GM18507 (cell line): ENCODE measurements at regions not wholly inside any gene's neighbourhood (a gene's known extent, or its start where the extent isn't known, plus 50 kb on each side); places are given as distances from the start of the nearest gene placed in this dataset.

ENCODE experiments used
- DNase-seq: peaks from one replicate; pipeline ENCODE4 v3.0.0; 2011; ENCODE audit warnings: low read depth; ENCODE audit not compliant: insufficient read length; ENCODE audit errors: extremely low spot score
- FAIRE-seq: peaks from 2 replicates; lab custom pipeline; 2011; peaks lifted over from hg19 to GRCh38; lab: Jason Lieb, UNC

DNA sequence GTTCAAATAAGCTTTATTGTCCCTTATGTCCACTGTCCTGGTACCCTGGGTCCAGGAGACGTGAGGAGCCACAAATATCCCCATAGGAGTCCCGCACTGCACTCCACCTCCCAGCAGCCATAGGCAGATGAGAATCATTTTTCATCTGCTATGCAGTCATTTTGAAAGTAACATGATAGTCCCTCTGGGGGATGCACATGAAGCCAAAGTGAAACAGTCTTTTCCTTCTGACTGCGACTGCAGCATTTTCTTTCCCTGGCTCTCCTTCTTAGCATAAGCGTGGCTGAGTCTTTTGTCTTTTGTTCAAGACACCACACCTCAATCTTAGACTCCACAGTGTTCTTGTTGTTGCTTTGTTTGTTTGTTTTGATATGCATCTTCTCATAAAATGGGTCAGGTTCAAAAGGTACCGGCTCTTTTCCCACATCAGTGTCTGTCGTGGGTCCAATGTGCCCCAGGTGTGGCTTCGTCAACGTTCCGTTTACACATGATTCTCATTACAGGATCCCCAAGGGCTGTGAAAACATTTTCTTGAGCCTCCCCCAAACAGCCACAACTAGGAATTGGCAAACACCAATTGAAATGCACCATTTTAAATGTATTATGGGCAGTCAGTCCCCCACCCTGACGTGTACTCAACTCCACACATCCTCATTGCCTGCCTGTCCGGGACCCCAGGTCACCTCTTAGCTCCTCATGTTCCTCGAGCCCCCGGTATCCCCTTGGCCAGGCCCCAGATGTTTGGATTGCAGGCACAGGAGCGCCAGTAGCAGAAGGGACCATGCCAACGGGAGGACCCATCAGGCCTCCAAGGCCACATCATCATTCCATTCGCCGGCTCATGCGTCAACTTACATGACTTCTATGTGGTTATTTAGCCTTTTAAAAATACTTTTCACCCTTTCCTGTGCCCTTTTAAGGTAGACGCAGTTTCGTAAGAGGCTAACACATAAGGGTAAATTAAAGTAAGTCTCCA, 237.8 kb upstream of the DAPK1 start:
- no peak for DNase-seq
- FAIRE-seq = peak; percentile 52

DNA sequence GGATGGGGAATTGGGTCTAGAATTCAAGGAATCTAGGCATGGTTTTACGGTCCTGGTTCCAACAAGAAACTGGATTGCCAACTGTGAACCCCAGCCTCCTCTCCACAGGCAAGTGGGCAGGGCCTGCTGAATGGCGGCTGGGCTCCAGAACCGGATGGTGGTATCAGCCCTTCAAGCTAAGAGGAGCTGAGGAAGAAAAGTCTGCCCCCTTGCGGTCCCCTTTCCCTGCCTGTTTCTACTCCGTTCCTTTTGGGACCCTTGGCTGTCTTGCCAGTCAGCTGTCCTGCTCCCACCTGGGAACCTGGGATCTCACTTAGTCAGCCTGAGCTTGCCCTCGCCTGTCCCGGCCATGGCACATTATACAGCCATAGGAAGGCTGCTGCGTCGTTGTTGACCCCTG, 234.4 kb upstream of the DAPK1 start:
- FAIRE-seq = no peak
- no peak for DNase-seq

DNA sequence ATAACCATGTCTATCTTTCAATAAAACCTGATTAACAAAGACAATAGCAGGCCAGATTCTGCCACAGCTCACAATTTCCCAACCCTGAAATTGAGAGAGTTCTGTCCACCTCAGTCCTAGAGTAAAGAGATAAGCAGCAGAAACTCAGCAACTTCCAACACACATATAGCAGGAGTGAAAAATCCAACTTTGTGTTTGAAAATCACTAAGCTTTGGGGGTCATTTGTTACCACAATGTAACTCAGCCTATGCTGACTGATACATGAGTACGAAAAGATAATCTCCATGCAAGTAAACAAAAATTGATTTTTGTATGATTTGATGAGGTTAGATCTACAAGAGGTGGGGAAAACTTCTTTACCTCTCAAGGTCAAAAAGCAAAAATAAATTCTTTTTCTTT, 231.0 kb upstream of the DAPK1 start:
- no peak for FAIRE-seq

DNA sequence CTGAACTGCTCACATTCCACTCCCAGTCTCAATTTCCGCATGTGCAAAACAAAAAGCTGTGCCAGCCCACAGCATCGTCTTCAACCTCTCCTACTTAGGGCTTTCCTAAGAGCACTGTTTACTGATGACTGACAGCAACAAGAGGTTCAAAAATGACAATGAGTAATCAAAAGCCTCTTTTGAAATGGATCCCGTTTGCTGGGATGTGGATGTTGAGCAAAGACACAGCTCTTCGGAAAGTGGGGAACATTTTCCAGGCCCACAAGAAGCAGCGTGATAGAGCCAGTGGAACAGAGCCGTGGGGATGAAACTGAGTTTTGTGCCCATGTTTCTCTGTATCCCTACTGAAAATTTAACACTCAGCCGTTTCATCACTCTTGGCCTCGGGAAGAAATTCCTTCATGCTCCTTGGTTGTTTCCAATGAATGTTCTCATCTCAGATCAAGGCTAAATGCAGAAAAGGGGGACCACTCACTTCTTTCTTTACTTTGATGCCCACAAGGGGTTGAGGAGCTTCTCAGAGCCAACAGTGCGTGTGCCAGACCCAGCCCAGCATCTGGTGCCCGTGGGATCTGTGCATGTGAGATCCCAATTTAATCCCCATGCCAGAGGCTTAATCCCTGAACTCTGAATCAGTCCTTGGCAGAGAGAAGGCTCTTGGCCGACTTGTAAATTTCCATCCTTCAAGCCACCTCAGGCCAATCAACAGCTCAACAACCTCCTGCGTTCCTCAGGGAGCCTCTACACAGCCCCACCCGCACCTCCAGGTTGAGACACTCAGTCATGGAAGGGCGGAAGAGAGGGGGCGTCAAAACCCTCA, 230.2 kb upstream of the DAPK1 start:
- DNase-seq (no peak), FAIRE-seq (no peak)

More for the DNA sequence above, 231.0 kb upstream of the DAPK1 start:
- no peak for DNase-seq

DNA sequence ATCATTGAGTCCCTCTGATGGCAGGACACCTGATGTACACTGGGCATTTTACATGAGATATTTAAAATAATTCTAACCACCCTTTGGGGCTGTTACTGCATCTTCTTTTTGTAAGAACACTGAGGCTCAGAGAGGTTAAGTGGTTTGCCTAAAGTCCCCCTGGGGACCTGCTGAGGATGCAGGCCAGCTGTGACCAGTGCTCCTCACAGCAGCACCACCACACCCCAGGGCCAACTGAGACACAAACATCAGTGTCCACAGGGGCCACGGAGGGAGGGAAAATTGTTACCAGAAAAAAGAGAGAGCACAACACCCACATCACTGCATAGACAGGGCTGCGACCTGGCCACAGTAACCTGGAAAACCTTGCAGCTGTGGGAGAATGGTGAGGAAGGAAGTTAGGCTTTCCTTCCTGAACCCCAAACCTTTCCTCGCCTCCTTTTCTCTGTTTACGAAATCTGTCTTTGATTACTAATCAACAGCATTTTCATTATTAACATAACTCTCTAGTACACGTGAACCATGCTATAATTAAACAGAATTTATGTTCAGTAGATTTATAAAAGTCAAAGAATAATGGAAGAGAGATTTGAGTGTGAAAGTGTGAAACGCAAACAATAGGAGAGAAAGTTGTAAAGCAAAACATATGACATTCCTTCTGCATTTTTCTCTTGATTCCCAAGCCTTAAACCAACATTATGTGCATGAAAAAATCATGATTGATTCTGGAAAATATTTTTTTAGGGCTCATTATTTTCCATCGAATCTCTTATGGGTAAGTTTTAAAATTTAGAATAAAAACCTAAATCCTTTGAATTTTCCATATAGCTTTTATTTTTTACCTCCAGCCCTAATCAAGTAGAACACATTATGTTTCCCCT, 228.1 kb upstream of the DAPK1 start:
- no peak for FAIRE-seq

DNA sequence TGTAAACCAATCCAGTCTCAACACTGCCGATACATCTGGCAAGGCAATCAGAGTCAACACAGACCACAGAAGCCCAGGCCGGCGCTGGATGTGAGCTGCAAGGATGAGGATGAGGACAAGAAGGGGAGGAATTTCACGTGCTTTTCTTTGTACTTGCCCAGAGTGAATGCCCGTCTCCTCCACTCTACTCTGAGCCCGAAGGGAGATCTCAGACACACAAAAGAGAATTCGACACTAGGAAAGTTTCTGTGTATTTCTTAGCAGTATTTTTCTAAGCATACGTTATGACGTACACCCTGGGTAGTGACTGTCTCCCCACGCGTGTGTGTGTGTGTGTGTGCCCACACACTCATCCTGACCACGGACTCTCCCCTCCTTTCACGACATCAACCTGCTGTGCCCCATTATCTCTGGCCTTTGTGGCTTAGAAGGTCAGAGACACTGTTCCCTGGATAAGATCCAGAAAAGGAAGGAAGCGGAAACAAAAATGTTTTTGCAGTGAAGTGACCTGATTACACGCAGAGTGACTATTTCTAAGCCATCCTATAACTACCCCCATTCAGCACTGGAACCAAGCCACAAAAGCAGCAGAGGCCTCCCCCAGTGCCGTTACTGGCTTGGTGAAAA, 227.3 kb upstream of the DAPK1 start:
- FAIRE-seq (no peak), DNase-seq (no peak)

More for the DNA sequence above, 228.1 kb upstream of the DAPK1 start:
- no peak for DNase-seq

DNA sequence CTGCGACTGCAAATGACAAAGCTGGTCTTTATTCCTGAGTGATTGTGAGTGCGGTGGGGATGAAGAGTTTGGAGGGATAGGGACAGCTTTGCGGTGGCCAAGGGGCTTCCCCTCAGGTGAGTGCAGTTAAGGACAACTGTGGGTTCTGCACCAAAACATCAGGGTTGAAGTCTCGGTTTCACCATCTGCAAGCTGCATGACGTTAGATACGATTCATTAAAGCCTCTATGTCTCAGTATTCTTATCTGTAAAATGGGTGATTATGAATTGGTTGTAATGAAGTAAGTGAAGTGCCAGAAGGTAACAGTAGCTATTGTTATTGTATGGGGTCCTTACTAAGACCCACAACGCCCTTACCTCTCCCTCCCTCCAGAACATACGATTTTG, 226.8 kb upstream of the DAPK1 start:
- FAIRE-seq = no peak
- no peak for DNase-seq

DNA sequence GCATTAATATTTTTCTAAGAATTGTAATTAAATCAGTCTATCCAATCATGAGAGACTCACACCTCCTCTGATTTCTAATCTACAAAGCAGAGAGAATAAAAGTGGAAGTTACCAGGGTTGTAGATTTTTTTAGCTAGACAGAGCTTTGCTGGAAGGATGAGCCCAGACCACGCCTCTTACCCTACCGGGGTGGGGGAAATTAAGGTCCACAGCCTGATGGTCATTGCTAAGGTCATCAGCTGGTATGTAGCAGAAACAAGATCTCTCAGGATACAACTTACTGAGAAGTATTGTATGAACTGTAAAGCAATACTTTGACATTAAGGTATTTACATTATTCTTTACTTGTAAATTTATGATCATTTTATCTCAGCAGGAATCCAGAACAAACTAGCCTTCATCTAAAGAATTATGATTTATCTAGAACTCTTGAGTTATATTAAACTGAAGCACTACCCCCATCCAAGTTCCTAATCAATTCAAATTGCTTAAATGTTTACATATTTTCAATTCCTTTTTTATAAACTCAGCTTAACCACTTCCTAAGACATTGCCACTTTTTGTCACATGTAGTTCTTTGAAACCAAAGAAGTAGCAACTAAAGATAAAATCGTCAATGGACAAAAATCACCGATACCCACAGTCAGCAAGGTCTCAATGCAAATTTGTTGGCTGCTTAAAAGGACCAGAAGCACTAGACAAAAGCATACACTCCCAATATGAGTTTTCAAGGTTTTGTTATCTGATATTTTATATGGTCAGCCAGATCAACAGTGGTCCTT, 225.8 kb upstream of the DAPK1 start:
- no peak for DNase-seq
- FAIRE-seq = peak; percentile 68

DNA sequence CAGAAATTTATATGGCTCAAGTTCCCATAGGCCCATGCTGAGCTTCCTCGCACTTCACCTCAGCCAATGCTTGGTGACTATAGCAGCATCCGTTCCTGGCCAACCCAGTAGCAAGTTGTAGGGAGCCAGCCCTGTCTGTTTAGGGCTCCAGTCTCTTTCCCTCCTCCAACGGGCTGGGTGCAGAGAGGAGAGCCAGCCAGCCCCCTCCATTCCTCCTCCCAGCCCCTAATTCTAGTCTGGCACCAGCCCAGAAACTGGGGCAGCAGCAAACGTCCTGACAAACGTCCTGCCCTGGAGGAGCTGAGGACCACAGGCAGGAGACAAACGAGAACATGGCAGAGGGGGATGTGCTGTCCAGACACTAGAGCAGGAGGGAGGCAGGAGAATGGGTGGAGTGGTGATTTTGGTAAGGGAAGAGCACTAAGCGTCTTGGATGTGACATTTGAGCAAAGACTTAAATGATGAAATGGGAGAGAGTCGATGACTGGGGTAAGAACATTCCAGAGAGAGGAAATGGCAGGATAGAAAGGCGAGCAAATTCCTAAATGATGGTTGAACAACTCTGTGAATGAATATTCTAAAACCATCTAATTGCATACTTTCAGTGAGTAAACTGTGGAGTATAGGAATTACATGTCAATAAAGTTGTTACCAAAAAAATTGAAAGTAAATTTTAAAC, 222.5 kb upstream of the DAPK1 start:
- DNase-seq = no peak
- FAIRE-seq = no peak

DNA sequence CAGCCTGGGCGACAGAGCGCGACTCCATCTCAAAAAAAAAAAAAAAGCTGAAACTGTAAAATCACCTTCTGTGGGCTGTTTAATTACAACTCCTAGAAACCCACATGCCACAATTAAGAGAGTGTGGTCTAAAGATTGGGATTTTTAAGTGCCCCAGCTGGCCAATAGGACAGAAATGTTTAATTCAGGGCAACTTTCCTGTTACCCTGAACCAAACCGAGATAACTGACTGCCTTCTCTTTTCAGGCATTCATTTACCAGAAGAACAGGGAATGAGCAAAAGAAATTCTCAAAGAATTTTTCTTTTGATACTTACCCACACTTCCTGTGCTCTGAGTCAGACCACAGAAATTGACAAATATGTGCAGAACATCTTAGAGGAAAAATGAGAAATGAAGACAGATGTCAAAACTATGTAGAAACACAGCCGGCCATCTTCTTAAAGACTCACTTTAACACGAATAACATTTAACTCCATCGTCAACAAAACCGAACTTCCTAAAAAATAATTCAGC, 221.3 kb upstream of the DAPK1 start:
- DNase-seq (no peak), FAIRE-seq (no peak)

DNA sequence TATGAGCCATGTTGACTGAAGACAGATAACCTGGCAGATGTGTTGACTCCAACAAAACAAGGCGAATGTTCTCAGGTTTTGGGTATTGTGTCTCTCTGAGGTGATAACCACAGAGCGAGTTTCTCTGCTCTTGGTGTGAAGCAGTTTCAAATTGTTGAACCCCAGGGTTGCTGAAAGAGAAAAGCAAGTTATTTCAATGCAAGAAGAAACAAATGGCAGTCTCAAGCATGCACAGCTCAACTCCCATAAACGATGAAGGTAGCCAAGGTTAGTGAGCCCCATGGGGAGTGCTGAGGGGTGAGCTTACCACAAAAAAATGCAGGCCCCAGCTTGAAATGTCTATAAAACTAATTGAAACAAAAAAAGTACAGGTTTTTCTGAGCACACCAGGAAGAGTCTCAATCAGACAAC, 220.8 kb upstream of the DAPK1 start:
- no peak for DNase-seq

DNA sequence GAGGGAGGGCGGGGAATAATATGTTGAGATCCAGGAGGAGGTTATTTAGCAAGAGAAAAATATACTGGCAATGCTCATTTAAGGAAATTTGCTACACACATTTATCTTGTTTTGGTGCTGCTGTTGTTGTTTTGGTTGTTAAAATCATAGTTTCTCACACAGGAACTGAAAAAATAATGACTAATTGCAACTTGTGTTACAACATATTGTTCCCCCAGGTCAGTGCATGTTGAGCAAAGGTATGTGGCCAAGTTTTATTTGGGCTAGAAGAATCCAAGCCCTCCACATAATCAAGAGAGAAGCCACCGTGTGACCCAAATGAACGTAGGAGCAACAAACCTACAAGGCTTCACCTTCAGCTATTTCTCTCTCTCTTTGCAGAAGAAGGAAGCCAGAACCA, 220.3 kb upstream of the DAPK1 start:
- FAIRE-seq = no peak
- no peak for DNase-seq

More for the DNA sequence above, 220.8 kb upstream of the DAPK1 start:
- FAIRE-seq = peak; percentile 59

DNA sequence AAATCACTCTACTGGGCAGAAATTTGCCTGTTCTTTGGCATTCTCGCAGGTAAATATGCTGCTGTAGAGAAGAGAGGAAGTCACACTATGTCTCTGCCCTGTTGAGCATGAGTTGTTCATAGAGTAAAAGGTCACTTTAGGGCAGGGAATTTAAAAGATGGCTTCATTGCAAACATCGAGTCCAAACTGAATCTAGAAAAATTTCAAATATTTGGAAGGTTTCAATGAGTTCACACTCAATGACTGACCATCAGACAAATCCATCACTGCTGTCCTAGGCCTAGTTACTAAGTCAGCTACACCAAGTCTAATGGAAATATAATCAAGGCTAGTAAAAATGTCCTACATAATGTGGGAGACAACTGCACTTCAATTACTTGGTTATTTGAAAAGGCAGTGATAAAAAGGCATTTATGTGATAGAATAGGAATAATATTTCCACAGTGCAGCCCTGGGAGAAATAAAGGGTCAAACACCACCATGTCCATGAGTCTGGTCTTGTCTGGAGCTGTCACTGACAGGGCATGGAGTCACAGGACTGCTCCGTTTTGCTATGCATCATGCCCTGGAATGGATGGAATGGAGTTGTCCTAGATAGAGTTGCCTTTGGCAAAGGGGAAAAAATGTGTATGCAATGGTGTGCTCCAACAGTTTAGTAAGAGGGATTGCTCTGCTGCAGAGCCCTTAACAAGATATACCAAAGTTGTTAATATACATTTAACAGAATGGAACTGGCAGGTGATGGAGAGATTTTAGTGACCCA, 218.5 kb upstream of the DAPK1 start:
- DNase-seq (no peak), FAIRE-seq (no peak)

DNA sequence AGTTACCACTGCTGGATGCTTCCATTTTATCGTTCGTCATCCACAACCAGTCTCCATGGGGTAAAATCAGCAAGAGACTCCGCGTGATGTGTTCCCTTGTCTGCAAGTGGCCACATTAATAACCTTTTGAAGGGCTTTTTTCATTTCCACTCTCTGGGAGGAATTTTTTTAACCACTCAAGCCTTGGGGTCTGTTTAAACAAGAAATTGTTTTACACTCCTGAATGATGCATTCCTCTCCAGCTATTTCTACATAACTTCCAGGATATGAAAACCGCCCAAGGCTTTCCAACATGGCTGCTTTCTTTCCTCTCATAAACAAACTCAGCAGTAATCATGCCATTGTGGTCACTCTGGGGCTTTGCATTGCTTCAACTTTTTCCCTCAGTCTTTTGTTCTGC, 217.2 kb upstream of the DAPK1 start:
- FAIRE-seq = no peak
- no peak for DNase-seq

DNA sequence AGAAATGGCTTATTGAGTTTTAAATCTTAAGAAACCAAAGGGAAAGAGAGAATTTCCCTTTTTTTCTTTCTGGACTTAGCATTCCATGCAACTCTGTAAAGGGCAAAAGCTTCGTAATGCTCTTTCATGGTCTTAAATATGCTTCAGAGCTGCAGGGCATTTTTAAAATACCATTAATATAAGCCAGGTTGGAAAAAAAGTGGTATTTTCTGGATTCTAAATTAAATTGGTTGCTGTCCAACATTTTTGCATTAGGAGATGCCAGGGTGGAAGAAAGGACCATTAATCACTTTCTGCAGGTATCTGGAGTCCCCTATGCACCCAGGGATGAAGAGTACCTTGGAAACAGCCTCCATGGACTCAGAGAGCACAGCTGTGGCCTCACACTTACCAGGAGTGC, 215.1 kb upstream of the DAPK1 start:
- no peak for DNase-seq
- no peak for FAIRE-seq

DNA sequence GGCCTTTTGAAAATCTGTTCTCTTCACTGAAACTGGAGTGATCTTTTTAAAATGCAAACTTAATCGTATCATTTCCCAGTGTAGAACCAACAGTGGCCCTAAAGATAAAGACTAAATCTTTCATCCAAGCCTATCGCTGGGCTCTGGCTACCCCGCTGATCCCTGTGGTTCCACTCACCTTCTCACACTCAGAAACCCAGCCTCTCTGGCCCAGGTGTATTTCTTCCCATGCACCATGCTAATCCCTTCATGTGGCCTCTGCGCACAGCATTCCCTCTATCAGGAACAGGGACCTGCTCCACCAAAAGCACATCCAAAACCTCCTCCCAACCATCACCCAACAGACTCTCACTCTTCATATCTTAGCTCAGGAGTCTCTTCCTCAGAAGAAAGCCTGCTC, 214.1 kb upstream of the DAPK1 start:
- no peak for FAIRE-seq
- no peak for DNase-seq
